NB4 (cell line): ENCODE measurements at regions not wholly inside any gene's neighbourhood (a gene's known extent, or its start where the extent isn't known, plus 50 kb on each side); places are given as distances from the start of the nearest gene placed in this dataset.

ENCODE experiments used
- POLR2A ChIP-seq: IDR thresholded peaks from 2 replicates; pipeline ENCODE4 v1.6.1; 2011; ENCODE audit warnings: mild to moderate bottlenecking; ENCODE audit not compliant: insufficient read length; ENCODE audit errors: extremely low read depth
- TF ChIP-seq, protein P1 (sequence below): IDR thresholded peaks from one replicate; pipeline ENCODE4 v1.5.1; 2012; ENCODE audit warnings: low read depth, low read length

- TF ChIP-seq, protein P1, sequence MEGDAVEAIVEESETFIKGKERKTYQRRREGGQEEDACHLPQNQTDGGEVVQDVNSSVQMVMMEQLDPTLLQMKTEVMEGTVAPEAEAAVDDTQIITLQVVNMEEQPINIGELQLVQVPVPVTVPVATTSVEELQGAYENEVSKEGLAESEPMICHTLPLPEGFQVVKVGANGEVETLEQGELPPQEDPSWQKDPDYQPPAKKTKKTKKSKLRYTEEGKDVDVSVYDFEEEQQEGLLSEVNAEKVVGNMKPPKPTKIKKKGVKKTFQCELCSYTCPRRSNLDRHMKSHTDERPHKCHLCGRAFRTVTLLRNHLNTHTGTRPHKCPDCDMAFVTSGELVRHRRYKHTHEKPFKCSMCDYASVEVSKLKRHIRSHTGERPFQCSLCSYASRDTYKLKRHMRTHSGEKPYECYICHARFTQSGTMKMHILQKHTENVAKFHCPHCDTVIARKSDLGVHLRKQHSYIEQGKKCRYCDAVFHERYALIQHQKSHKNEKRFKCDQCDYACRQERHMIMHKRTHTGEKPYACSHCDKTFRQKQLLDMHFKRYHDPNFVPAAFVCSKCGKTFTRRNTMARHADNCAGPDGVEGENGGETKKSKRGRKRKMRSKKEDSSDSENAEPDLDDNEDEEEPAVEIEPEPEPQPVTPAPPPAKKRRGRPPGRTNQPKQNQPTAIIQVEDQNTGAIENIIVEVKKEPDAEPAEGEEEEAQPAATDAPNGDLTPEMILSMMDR = no peak
- TF ChIP-seq POLR2A = no peak
These were observed 115.1 kb downstream of the CYP26B1 start for GRCh38 chr2:72032481-72033041.
